MM.1S (cell line): ENCODE measurements at regions not wholly inside any gene's neighbourhood (a gene's known extent, or its start where the extent isn't known, plus 50 kb on each side); places are given as distances from the start of the nearest gene placed in this dataset.

Source experiments
- DNase-seq: peaks from one replicate; pipeline ENCODE4 v3.0.0-alpha.2; 2015
- H2AFZ ChIP-seq: fragments of 300-600 bp; sonication (generic); 2 replicates; pipeline ENCODE4 v1.6.0; 2016; ENCODE audit warnings: antibody characterized with exemption, low read length
- H3F3A ChIP-seq: fragments of 300-600 bp; sonication (generic); 2 replicates; pipeline ENCODE4 v1.6.1; 2016; ENCODE audit warnings: mild to moderate bottlenecking, antibody characterized with exemption, low read length, moderate library complexity, mixed read lengths; ENCODE audit not compliant: insufficient read depth
- H3K27ac ChIP-seq: fragments of 300-600 bp; sonication (generic); 2 replicates; pipeline ENCODE4 v1.5.1; 2016; ENCODE audit warnings: mild to moderate bottlenecking, low read length
- H3K27me3 ChIP-seq: fragments of 300-600 bp; sonication (generic); replicated peaks from 2 replicates; pipeline ENCODE4 v1.6.0; 2016; ENCODE audit warnings: low read length; ENCODE audit not compliant: insufficient read depth
- H3K36me3 ChIP-seq: fragments of 300-600 bp; sonication (generic); replicated peaks from 2 replicates; pipeline ENCODE4 v1.6.1; 2016; ENCODE audit warnings: mild to moderate bottlenecking, low read length, mixed read lengths; ENCODE audit not compliant: insufficient read depth
- H3K4me1 ChIP-seq: fragments of 300-600 bp; sonication (generic); 2 replicates; pipeline ENCODE4 v1.6.1; 2016; ENCODE audit warnings: low read length, mixed read lengths
- H3K4me2 ChIP-seq: fragments of 300-600 bp; sonication (generic); 2 replicates; pipeline ENCODE4 v1.6.0; 2016; ENCODE audit warnings: low read depth, low read length
- H3K4me3 ChIP-seq: fragments of 300-600 bp; sonication (generic); 2 replicates; pipeline ENCODE4 v1.5.1; 2016; ENCODE audit warnings: low read length, mixed read lengths
- H3K79me2 ChIP-seq: fragments of 300-600 bp; sonication (generic); 2 replicates; pipeline ENCODE4 v1.6.1; 2016; ENCODE audit warnings: mixed run types, low read length, mixed read lengths
- H3K9ac ChIP-seq: fragments of 300-600 bp; sonication (generic); 2 replicates; pipeline ENCODE4 v1.6.1; 2016; ENCODE audit warnings: low read length, mixed read lengths
- H3K9me2 ChIP-seq: fragments of 300-600 bp; sonication (generic); replicated peaks from 2 replicates; pipeline ENCODE4 v1.6.1; 2016; ENCODE audit warnings: mild to moderate bottlenecking, low read length, mixed read lengths; ENCODE audit not compliant: insufficient read depth
- H3K9me3 ChIP-seq: fragments of 300-600 bp; sonication (generic); replicated peaks from 2 replicates; pipeline ENCODE4 v1.6.1; 2016; ENCODE audit warnings: mild to moderate bottlenecking, low read length, mixed read lengths; ENCODE audit not compliant: insufficient read depth
- H4K20me1 ChIP-seq: fragments of 300-600 bp; sonication (generic); 2 replicates; pipeline ENCODE4 v1.6.1; 2016; ENCODE audit warnings: mild to moderate bottlenecking, low read length, moderate library complexity, mixed read lengths; ENCODE audit not compliant: insufficient read depth
- EZH2 ChIP-seq: fragments of 300-600 bp; sonication (generic); optimal IDR thresholded peaks from 2 replicates; pipeline ENCODE3; 2017; ENCODE audit warnings: low read depth, mild to moderate bottlenecking, antibody characterized with exemption, low read length, mixed read lengths
- EZH2phosphoT487 ChIP-seq: fragments of 300-600 bp; sonication (generic); IDR thresholded peaks from 2 replicates; pipeline ENCODE4 v1.6.1; 2018; ENCODE audit warnings: antibody characterized with exemption, low read length
- TF ChIP-seq, protein P1 (sequence below): fragments of 300-600 bp; sonication (generic); IDR thresholded peaks from 2 replicates; pipeline ENCODE4 v1.5.1; 2016; ENCODE audit warnings: antibody characterized with exemption, low read length, mixed read lengths

- H3K9ac ChIP-seq: no peak overlapping the region
- no peak for DNase-seq
Measured at GRCh38 chr10:61192042-61192441, 248.1 kb upstream of the RHOBTB1 start.

DNA sequence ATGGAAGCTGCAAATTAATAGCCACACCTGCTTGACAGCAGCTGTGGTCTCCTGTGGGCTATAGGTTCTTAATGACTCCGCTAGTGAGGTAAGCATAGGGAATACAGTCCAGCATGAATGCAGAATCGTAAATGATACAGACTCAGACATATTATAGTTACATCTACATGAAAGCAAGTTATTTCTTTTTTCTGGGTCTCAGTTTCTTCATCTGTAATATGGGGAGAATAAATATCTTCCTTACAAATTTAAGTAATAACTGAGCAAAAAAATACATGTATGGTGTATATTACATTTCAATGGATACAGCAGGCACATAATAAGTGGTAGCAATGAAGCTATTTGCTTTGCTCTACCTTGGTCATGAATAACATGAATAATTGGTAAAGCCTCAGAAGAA lies 245.9 kb upstream of the RHOBTB1 start:
- H3K27me3 ChIP-seq: no peaks in the 10 kb centered on the region
- no peaks in the 10 kb centered on the region for H3F3A ChIP-seq
- H3K79me2 ChIP-seq: no peaks in the 10 kb centered on the region
- TF ChIP-seq EZH2phosphoT487 (no peak), EZH2 (no peak)
- TF ChIP-seq, protein P1, sequence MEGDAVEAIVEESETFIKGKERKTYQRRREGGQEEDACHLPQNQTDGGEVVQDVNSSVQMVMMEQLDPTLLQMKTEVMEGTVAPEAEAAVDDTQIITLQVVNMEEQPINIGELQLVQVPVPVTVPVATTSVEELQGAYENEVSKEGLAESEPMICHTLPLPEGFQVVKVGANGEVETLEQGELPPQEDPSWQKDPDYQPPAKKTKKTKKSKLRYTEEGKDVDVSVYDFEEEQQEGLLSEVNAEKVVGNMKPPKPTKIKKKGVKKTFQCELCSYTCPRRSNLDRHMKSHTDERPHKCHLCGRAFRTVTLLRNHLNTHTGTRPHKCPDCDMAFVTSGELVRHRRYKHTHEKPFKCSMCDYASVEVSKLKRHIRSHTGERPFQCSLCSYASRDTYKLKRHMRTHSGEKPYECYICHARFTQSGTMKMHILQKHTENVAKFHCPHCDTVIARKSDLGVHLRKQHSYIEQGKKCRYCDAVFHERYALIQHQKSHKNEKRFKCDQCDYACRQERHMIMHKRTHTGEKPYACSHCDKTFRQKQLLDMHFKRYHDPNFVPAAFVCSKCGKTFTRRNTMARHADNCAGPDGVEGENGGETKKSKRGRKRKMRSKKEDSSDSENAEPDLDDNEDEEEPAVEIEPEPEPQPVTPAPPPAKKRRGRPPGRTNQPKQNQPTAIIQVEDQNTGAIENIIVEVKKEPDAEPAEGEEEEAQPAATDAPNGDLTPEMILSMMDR: no peak
- no peaks in the 10 kb centered on the region for H4K20me1 ChIP-seq
- H3K36me3 ChIP-seq: no peaks in the 10 kb centered on the region
- no peaks in the 10 kb centered on the region for H3K4me1 ChIP-seq
- H3K9me3 ChIP-seq: no peaks in the 10 kb centered on the region
- H2AFZ ChIP-seq: no peak overlapping the region
- no peak overlapping the region for H3K27ac ChIP-seq
- H3K4me3 ChIP-seq: no peak overlapping the region
- no peak overlapping the region for H3K9ac ChIP-seq
- no peaks in the 10 kb centered on the region for H3K9me2 ChIP-seq
- no peak for DNase-seq
- no peak overlapping the region for H3K4me2 ChIP-seq

More at GRCh38 chr10:61192042-61192441, 248.1 kb upstream of the RHOBTB1 start:
- no peaks in the 10 kb centered on the region for H3K9me2 ChIP-seq
- H3K4me2 ChIP-seq: no peak overlapping the region
- H2AFZ ChIP-seq: no peak overlapping the region
- no peaks in the 10 kb centered on the region for H3F3A ChIP-seq
- TF ChIP-seq, protein P1: no peak
- no peak for TF ChIP-seq EZH2
- no peak for TF ChIP-seq EZH2phosphoT487
- H3K4me3 ChIP-seq: no peak overlapping the region
- no peaks in the 10 kb centered on the region for H4K20me1 ChIP-seq
- H3K4me1 ChIP-seq: no peaks in the 10 kb centered on the region
- no peak overlapping the region for H3K27ac ChIP-seq
- H3K79me2 ChIP-seq: no peaks in the 10 kb centered on the region
- H3K36me3 ChIP-seq: no peaks in the 10 kb centered on the region
- no peaks in the 10 kb centered on the region for H3K27me3 ChIP-seq
- no peaks in the 10 kb centered on the region for H3K9me3 ChIP-seq

GRCh38 chr10:61188691-61189090 lies 244.7 kb upstream of the RHOBTB1 start:
- Histone ChIP-seq H3K36me3 (no peaks in the 10 kb centered on the region), H3K4me3 (no peak overlapping the region), H3K9me3 (no peaks in the 10 kb centered on the region), H3K4me1 (no peaks in the 10 kb centered on the region), H3K4me2 (no peak overlapping the region), H3K79me2 (no peaks in the 10 kb centered on the region), H2AFZ (no peak overlapping the region), H3K27ac (no peak overlapping the region), H3K9me2 (no peaks in the 10 kb centered on the region), H3K27me3 (no peaks in the 10 kb centered on the region), H3K9ac (no peak overlapping the region), H3F3A (no peaks in the 10 kb centered on the region), H4K20me1 (no peaks in the 10 kb centered on the region)
- DNase-seq: no peak
- TF ChIP-seq, protein P1: no peak
- TF ChIP-seq EZH2: no peak
- TF ChIP-seq EZH2phosphoT487: no peak
